Upper lobe of left lung (tissue), 4 donors: ENCODE measurements at regions not wholly inside any gene's neighbourhood (a gene's known extent, or its start where the extent isn't known, plus 50 kb on each side); places are given as distances from the start of the nearest gene placed in this dataset.

ENCODE experiments used
- POLR2A ChIP-seq, 4 donors: fragments of 450-650 bp; IDR thresholded peaks; one replicate each; pipeline ENCODE4 v1.5.1; 2016 to 2017; ENCODE audit warnings: antibody characterized with exemption in 4 of 4, mild to moderate bottlenecking in 2 of 4
- POLR2AphosphoS5 ChIP-seq, 2 donors: sonication (generic); formaldehyde crosslinking; IDR thresholded peaks; one replicate each; pipeline ENCODE4 v1.5.1; 2017; ENCODE audit warnings: antibody characterized with exemption in 2 of 2
- TF ChIP-seq, protein P1 (sequence below), 6 experiments: fragments of 450-650 bp in 4 of 6; fragments of 200-600 bp in 2 of 6; sonication (generic) in 2 of 6; IDR thresholded peaks; one replicate each; pipeline ENCODE4 v1.5.1; 2016 to 2019; ENCODE audit warnings: antibody characterized with exemption in 6 of 6

GRCh38 chr6:44048277-44048676 is 79.0 kb downstream of the MRPL14 start:
- TF ChIP-seq POLR2AphosphoS5 (IDR thresholded peaks at IDR 0.05) (no peak), POLR2A (IDR thresholded peaks at IDR 0.05) (no peak)
- TF ChIP-seq, protein P1, sequence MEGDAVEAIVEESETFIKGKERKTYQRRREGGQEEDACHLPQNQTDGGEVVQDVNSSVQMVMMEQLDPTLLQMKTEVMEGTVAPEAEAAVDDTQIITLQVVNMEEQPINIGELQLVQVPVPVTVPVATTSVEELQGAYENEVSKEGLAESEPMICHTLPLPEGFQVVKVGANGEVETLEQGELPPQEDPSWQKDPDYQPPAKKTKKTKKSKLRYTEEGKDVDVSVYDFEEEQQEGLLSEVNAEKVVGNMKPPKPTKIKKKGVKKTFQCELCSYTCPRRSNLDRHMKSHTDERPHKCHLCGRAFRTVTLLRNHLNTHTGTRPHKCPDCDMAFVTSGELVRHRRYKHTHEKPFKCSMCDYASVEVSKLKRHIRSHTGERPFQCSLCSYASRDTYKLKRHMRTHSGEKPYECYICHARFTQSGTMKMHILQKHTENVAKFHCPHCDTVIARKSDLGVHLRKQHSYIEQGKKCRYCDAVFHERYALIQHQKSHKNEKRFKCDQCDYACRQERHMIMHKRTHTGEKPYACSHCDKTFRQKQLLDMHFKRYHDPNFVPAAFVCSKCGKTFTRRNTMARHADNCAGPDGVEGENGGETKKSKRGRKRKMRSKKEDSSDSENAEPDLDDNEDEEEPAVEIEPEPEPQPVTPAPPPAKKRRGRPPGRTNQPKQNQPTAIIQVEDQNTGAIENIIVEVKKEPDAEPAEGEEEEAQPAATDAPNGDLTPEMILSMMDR (IDR thresholded peaks at IDR 0.05) = no peak
